HepG2 (cell line): ENCODE measurements at regions not wholly inside any gene's neighbourhood (a gene's known extent, or its start where the extent isn't known, plus 50 kb on each side); places are given as distances from the start of the nearest gene placed in this dataset.

Experiments used
- CTCF ChIP-seq: sonication (generic); formaldehyde crosslinking; IDR thresholded peaks from 2 replicates; pipeline ENCODE4 v1.5.0; 2020; ENCODE audit warnings: mild to moderate bottlenecking, missing genetic modification reagents, moderate library complexity
- IRX3 ChIP-seq: sonication (generic); formaldehyde crosslinking; IDR thresholded peaks from 2 replicates; pipeline ENCODE4 v1.8.1; 2023; ENCODE audit warnings: mild to moderate bottlenecking, low read depth, missing genetic modification reagents, borderline replicate concordance
- MNT ChIP-seq: fragments of 450-650 bp; IDR thresholded peaks from 2 replicates; pipeline ENCODE4 v1.6.1; 2016
- MTA3 ChIP-seq: sonication (generic); formaldehyde crosslinking; IDR thresholded peaks from 2 replicates; pipeline ENCODE4 v1.4.0; 2020; ENCODE audit warnings: missing genetic modification reagents
- PHF5A ChIP-seq: IDR thresholded peaks from one replicate; pipeline ENCODE4 v1.6.1; 2018; ENCODE audit warnings: low read depth, missing genetic modification reagents; ENCODE audit not compliant: unreplicated experiment
- ZNF264 ChIP-seq: sonication (generic); formaldehyde crosslinking; IDR thresholded peaks from 2 replicates; pipeline ENCODE4 v1.4.0; 2020; ENCODE audit warnings: missing genetic modification reagents

GRCh38 chr2:51243892-51244535 is 212.1 kb upstream of the NRXN1 start:
- TF ChIP-seq CTCF (CRISPR knock-in tag) (no peak), PHF5A (CRISPR knock-in tag) (no peak), ZNF264 (CRISPR knock-in tag) (no peak), MNT (no peak), MTA3 (CRISPR knock-in tag) (no peak), IRX3 (CRISPR knock-in tag) (no peak)
